Colonic mucosa (tissue), 4 donors: ENCODE measurements at regions not wholly inside any gene's neighbourhood (a gene's known extent, or its start where the extent isn't known, plus 50 kb on each side); places are given as distances from the start of the nearest gene placed in this dataset.

Experiments
- DNase-seq: peaks from one replicate; pipeline ENCODE4 v3.0.0-alpha.2; 2020
- H3K27ac ChIP-seq: fragments of 200-600 bp; one replicate; pipeline ENCODE4 v1.8.0; 2021
- H3K27me3 ChIP-seq: fragments of 200-600 bp; one replicate; pipeline ENCODE4 v1.8.0; 2021
- H3K36me3 ChIP-seq: fragments of 200-600 bp; one replicate; pipeline ENCODE4 v1.8.0; 2021
- H3K4me1 ChIP-seq: fragments of 200-600 bp; one replicate; pipeline ENCODE4 v1.8.0; 2021; ENCODE audit warnings: mild to moderate bottlenecking
- H3K4me3 ChIP-seq: fragments of 200-600 bp; one replicate; pipeline ENCODE4 v1.8.0; 2021
- H3K9ac ChIP-seq, 2 donors: one replicate each; pipeline ENCODE4 v1.7.0; 2013; ENCODE audit warnings: control low read depth in 2 of 2, low read depth in 2 of 2, low read length in 2 of 2
- H3K9me3 ChIP-seq: fragments of 200-600 bp; one replicate; pipeline ENCODE4 v1.8.0; 2021
- intact Hi-C: fragments of 100-400 bp; cut with DNase I; formaldehyde crosslinking; loops from one replicate; pipeline ENCODE4 v1.14.1; 2022
- TF ChIP-seq, protein P1 (sequence below): fragments of 200-600 bp; IDR thresholded peaks from one replicate; pipeline ENCODE4 v1.8.0; 2022; ENCODE audit warnings: antibody characterized with exemption, mild to moderate bottlenecking
- donor health status: healthy.
- donor health status: DM: no; HTN: no; CAD: no.
- donor health status: DM: no; HTN: no; CAD: no.

GRCh38 chr6:74607934-74608333 is 597.9 kb downstream of the COL12A1 start:
- no peak overlapping the region for H3K4me3 ChIP-seq
- TF ChIP-seq, protein P1, sequence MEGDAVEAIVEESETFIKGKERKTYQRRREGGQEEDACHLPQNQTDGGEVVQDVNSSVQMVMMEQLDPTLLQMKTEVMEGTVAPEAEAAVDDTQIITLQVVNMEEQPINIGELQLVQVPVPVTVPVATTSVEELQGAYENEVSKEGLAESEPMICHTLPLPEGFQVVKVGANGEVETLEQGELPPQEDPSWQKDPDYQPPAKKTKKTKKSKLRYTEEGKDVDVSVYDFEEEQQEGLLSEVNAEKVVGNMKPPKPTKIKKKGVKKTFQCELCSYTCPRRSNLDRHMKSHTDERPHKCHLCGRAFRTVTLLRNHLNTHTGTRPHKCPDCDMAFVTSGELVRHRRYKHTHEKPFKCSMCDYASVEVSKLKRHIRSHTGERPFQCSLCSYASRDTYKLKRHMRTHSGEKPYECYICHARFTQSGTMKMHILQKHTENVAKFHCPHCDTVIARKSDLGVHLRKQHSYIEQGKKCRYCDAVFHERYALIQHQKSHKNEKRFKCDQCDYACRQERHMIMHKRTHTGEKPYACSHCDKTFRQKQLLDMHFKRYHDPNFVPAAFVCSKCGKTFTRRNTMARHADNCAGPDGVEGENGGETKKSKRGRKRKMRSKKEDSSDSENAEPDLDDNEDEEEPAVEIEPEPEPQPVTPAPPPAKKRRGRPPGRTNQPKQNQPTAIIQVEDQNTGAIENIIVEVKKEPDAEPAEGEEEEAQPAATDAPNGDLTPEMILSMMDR, result no peak
- H3K9ac ChIP-seq, result no peak overlapping the region
- no peaks in the 10 kb centered on the region for H3K27me3 ChIP-seq
- H3K4me1 ChIP-seq, result no peaks in the 10 kb centered on the region
- H3K27ac ChIP-seq, result no peak overlapping the region
- intact Hi-C loops, result no loop called here
- H3K9me3 ChIP-seq, result no peaks in the 10 kb centered on the region
- no peaks in the 10 kb centered on the region for H3K36me3 ChIP-seq
- DNase-seq, result no peak

DNA sequence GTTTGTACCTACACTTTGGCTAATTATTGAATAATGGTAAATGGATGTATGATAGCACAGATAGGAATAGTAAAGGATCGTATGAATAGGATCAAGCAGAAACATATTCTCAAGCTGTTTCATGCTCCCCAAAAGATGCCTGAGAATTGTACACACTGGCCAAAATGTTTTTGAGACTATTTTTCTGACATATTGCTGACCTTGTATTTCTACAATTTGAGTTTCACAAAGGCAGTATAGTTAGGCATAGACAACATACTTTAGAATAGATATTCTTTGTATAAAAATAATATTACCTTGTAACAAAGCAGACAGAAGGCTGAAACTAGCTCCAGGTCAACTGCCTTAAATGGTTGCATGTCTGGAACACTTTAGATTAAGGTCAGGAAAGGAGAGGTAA is 598.4 kb downstream of the COL12A1 start:
- H3K4me3 ChIP-seq, result no peak overlapping the region
- TF ChIP-seq, protein P1, result no peak
- no peaks in the 10 kb centered on the region for H3K27me3 ChIP-seq
- H3K36me3 ChIP-seq, result no peaks in the 10 kb centered on the region
- intact Hi-C loops, result no loop called here
- H3K9ac ChIP-seq, result no peak overlapping the region
- no peaks in the 10 kb centered on the region for H3K4me1 ChIP-seq
- H3K9me3 ChIP-seq, result no peaks in the 10 kb centered on the region
- H3K27ac ChIP-seq, result no peak overlapping the region
- DNase-seq, result no peak

DNA sequence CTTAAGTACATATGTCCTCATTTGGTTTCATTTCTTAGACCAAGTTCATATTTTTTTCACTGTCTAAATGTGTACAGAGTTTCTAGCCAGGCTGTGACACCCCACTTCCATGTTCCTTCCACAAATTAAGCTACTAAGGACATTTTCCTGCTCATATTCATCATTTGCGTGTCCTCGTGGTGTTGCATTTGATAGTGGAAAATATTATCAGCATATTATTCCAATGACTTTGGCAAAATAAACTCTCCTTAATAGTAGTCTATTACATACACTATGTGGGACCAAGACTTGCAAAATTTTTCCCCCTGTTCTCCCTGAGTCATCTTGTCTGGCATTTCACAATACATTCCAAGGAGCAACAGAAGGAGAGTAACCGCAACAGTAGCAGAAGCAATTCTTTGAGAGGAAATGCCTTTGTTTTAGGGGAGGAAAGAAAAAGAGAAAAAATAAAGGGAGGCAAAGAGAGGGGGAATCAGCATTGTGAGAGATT is 599.2 kb downstream of the COL12A1 start:
- Histone ChIP-seq H3K36me3 (no peaks in the 10 kb centered on the region), H3K4me3 (no peak overlapping the region), H3K27ac (no peak overlapping the region), H3K9ac (no peak overlapping the region), H3K9me3 (no peaks in the 10 kb centered on the region), H3K27me3 (no peaks in the 10 kb centered on the region), H3K4me1 (no peaks in the 10 kb centered on the region)
- TF ChIP-seq, protein P1, result no peak
- DNase-seq, result no peak
- intact Hi-C loops, result no loop called here

DNA sequence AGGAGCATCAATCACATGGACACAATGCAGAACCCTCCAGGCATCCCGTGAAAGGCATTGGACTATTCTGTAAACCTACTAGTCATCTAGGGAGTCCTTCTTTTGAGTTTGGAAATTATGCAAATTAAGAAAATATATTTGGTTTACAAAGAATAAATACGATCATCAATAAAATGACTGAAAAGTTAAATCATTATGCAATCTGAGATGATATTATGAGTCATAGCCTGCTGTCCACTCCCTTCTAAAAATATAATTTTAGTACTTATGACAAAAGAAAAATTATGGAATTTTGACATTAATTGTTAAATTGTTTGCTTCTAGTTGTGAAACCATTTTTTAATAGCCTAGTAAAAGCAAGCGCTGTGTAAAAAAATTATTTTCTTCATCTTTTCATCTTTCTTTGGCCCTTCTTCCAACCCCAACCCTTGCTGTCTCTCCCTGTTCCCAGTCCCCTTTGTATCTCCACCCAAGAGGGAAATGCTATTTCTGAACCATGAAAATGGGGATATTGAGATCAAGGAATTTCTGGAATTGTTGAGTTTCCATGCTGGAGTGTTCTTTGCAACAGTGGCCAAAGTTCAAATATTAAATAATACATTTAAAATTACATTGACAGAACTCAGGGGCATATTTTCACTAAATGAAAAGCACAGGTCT is 599.8 kb downstream of the COL12A1 start:
- intact Hi-C loops, result no loop called here
- TF ChIP-seq, protein P1, result no peak
- H3K9ac ChIP-seq, result no peak overlapping the region
- no peaks in the 10 kb centered on the region for H3K4me1 ChIP-seq
- no peak overlapping the region for H3K27ac ChIP-seq
- no peak overlapping the region for H3K4me3 ChIP-seq
- DNase-seq, result no peak
- H3K9me3 ChIP-seq, result no peaks in the 10 kb centered on the region
- H3K27me3 ChIP-seq, result no peaks in the 10 kb centered on the region
- no peaks in the 10 kb centered on the region for H3K36me3 ChIP-seq

GRCh38 chr6:74604279-74604678 is 601.6 kb downstream of the COL12A1 start:
- H3K4me3 ChIP-seq, result no peak overlapping the region
- H3K4me1 ChIP-seq, result no peaks in the 10 kb centered on the region
- TF ChIP-seq, protein P1, result no peak
- no peaks in the 10 kb centered on the region for H3K27me3 ChIP-seq
- H3K9ac ChIP-seq, result no peak overlapping the region
- H3K27ac ChIP-seq, result no peak overlapping the region
- no peaks in the 10 kb centered on the region for H3K36me3 ChIP-seq
- no peaks in the 10 kb centered on the region for H3K9me3 ChIP-seq
- no peak for DNase-seq
- intact Hi-C loops, result no loop called here
